HG02885 (cell line): ENCODE measurements at regions not wholly inside any gene's neighbourhood (a gene's known extent, or its start where the extent isn't known, plus 50 kb on each side); places are given as distances from the start of the nearest gene placed in this dataset.

Experiments used
- ATAC-seq: cut with Tn5 transposase; IDR thresholded peaks from one replicate; pipeline ENCODE4 v1.9.1; 2021; ENCODE audit warnings: mild to moderate bottlenecking; ENCODE audit not compliant: unreplicated experiment, poor library complexity

- ATAC-seq: no peak
These were observed 222.8 kb upstream of the TNRC6C start for GRCh38 chr17:77735566-77736198.

- no peak for ATAC-seq
These were observed 222.3 kb upstream of the TNRC6C start for GRCh38 chr17:77736199-77736585.

- no peak for ATAC-seq
These were observed 221.8 kb upstream of the TNRC6C start for GRCh38 chr17:77736721-77737120.

- ATAC-seq: no peak
These were observed 220.8 kb upstream of the TNRC6C start for GRCh38 chr17:77737442-77738265.

DNA sequence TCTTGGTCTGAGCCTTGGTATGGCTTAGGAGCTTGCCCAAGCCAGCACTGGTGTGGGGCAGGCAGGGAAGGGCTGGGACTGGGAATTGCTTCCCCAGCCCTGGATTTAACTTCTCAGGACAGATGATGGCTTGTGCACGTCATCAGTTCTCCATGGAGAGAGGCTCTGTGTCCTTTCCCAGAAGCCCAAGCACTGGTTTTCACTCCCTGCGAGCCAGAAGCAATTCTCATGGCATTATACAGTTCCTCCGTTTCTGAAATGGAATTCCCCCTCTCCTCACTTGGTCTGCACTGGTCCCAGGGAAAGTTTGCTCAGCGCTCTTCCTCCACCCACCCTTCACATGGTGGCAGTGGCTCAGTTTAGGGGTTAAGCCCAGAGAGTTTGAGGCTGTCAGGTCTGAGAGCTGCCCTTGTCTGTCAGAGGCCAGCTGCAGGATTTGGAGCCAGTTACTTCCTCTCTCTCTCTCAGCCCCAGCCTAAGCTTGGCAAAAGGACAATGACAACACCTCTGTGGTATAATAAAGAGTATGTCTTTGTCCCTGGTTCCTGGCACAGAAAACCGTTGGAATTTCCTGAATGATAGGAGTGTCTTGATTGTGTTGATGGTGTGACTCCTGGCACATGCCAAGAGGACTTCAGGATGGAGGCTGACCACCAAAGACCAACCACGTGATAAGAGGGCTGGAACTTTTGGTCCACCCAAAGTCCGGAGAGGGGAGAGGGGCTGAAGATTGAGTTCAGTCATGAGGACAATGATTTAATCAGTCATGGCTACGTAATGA, 219.6 kb upstream of the TNRC6C start:
- ATAC-seq: no peak

DNA sequence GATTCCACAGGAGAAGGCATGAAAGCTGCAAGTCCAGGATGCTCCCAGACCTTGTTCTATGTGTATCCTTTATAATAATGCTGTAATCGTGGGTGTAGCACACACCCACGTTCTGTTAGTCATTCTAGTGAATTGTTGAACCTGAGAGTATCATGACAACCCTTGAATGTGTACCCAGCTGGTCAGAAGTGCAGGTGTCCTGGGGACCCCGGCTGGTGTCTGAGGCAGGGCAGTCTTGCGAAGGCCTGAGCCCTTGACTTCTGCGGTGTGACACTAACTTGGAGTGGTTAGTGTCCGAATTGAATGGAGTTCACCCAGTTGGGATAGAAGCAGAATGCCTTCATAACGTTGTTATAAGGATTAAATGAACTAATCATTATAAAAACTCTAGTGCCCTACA, 218.0 kb upstream of the TNRC6C start:
- ATAC-seq: no peak

DNA sequence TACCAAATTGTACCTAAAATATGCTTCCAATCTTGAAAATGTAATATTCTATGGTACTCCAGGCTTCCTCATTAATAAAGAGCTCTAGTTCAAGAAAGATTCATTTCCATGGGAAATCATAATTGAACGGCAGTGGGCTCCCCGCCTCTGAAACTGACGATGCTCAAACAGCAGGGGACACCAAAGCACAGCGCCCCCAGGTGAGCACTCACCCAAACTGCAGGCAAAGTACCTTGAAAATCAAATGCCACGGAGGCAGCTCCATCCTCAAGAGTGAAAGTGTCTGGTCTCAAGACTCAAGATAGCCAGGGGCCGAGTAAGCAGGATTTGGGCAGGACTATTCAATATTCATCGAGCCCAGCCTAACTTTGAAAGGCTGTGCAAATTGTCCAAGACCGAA, 217.4 kb upstream of the TNRC6C start:
- no peak for ATAC-seq

- no peak for ATAC-seq
These were observed 215.9 kb upstream of the TNRC6C start for GRCh38 chr17:77742579-77742978.

- ATAC-seq: no peak
These were observed 214.2 kb upstream of the TNRC6C start for GRCh38 chr17:77744066-77744988.

DNA sequence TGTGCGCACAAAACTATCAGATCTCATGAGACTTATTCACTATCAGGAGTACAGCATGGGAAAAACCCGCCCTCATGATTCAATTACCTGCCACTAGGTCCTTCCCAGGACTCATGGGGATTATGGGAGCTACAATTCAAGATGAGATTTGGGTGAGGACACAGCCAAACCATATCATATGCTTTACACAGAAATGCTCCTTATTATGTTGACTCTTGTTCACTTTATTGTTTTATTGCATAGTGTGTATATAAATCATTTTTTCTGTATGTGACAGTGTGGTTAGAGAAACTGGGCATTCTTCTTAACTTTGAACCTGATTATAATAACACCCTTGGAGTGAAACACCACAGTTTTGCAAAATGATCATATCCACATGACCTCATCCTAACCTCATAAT, 212.8 kb upstream of the TNRC6C start:
- no peak for ATAC-seq

DNA sequence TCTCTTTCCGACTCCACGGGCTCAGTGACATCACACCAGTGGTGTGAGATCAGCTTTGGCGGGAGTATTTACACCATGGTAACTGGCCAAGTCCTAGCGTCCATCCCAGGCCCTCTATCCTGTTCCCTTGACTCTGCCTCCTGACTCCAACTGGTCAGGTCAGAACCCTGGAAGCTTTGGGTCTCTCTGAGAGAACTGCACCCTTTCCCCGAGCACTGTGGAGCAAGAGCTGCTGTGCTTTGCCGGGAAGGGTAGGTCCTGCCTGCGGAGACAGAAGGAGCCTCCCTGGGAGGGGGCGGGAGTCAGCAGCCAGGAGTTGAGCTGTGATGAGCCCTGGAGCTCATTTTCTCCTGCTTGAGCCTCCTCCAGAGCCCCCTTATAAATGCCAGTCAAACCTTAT, 212.1 kb upstream of the TNRC6C start:
- no peak for ATAC-seq

DNA sequence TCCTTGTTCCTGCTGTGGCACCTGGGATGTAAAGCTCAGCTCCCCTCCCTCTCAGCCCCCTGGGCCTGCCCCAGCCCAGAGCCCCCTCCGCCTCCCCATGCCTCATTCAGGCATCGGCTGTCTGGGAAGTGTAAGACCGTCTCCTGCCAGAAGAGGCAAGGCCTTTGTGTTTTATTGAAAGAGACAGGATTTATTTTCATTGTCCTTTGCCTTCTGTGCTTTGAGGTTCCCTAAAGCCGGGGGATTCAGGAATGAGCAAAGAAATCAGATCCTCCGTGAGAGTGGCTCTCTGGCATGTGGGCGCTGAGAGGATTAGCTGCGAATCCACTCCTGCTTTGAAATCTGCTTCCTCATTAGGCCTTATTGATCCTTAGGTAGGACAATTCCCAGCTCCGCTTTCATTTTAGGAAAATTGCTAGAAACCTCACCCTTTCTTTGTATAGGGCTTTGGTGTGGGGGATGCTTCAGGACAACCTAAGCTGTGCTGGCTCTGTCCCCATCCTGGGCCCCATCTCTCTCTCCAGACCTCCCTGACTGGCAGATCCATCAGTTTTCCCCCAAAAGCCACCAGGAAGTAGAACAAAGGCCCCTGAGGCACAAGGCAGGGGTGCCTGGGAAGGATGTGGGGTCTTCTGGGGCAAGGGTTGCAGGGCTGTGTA, 211.5 kb upstream of the TNRC6C start:
- no peak for ATAC-seq

DNA sequence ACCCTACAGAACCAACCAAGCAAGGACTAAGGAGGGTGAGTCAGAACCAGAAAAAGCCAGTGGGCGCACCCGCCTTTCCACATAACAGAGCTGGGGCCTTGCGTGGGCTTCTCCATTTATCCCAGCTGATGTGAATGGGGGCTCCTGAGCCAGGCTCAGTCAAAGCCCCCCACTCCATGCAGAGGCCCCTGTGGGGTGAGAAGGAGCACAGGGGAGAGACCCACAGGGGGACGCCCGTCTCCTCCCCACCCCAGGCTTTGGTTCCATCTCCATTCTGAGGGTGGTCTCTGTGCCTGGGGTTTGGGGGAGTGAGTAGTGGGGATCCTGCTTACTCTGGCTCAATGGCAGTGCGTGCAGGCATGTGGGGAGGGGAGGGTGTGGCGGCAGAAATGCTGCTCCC, 210.1 kb upstream of the TNRC6C start:
- no peak for ATAC-seq

DNA sequence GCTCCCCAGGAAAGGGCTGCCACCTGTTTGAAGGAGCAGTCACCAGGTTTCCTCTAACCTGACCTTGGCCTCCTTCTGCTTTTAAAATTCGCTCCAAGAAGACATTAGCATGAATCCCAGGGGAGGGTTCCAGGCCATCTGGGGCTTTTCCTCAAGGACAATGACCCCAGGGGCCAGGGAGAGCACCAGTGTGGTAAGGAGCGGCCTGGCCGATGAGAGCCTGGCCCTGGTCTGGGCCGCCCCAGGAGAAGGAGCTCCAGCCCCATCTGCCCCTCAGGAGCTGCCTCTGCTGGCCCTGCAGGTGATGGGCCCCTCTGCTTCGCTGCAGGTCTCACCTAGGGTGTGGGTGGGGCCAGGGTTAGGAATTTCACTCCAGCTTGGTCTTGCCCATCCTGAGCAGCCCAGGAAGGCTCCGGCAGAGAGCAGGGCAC, 209.2 kb upstream of the TNRC6C start:
- no peak for ATAC-seq

DNA sequence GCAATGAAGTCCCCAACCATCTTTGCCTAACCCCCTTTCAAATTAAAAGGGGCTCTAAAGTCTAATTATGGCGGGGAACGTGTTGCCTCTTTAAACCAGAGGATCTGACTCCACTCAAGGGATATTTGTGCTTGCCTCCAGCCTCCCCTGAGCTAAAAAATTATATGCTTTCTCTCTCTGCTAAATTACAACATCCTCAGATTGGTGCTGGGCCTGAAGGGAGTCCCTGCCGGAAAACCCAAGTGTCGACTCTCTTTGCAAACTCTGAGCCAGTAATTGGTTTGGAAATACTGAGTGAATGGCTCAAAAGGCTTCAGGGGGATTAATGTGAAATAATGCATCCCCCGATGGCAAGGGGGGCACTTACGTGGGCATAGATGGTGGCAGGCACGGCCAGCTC, 208.5 kb upstream of the TNRC6C start:
- ATAC-seq: no peak

GRCh38 chr17:77750427-77751043, 208.0 kb upstream of the TNRC6C start:
- ATAC-seq: no peak

DNA sequence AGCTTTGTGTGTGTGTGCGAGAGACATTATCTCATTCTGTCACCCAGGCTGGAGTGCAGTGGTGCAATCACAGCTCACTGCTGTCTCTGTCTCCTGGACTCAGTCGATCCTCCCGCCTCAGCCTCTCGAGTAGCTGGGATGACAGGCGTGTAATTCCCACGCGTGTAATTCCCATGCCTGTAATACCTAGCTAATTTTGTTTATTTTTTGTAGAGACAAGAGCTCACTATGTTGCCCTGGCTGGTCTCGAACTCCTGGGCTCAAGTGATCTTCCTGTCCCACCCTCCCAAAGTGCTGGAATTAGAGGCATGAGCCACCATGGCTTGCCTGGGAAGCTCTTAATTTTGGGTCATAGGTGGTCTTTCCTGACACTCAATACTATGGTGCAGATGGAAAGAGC, 205.3 kb upstream of the TNRC6C start:
- ATAC-seq: no peak

DNA sequence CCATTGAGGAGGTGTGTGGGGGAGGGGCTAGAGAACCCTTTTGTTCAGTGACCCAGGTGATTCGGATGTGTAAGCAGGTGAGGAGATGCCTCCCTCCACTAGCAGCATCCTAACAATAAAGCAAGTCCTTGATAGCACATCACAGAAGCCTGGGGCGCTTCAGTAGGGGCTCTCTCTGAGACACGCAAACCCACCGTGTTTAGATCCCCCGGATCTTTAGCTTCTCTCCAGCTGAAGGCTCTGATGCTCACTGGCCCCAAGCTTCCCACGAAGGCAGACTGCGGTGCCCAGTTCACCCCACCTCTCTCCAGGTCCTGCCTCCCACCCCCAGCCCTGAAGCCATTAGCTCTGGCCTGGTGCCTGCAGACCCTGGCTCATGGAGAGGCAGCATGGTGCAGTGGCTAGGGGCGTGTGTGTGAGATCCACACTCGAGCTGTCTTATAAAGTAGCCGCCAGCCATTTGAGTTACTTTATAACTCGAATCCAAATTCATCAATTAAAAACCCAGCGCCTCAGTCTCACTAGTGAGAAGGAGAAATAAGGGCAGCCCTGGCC, 204.7 kb upstream of the TNRC6C start:
- ATAC-seq: no peak

DNA sequence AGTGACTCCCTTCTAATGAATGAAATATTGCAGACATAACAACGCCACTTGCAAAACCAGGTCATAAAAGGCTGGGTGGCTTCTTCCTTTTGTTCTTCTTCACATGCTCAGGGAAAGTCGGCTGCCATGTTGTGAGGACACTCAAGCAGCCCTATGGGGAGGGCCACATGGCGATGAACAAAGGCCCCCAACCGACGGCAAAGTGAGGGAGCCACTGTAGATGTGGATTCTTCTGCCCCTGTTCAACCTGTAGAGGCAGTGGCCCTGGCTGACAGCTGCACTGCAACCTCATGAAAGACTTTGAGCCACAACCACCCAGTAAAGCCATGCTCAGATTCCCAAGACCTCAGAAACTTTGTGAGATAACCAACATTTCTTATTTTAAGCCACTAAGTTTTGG, 203.5 kb upstream of the TNRC6C start:
- no peak for ATAC-seq
